Endothelial cell of umbilical vein (primary cell): ENCODE measurements at regions not wholly inside any gene's neighbourhood (a gene's known extent, or its start where the extent isn't known, plus 50 kb on each side); places are given as distances from the start of the nearest gene placed in this dataset.

Experiments
- EZH2 ChIP-seq: IDR thresholded peaks from 2 replicates; pipeline ENCODE4 v1.6.1; 2012; ENCODE audit warnings: borderline replicate concordance, low read depth, mild to moderate bottlenecking, moderate library complexity, low read length, inconsistent platforms; ENCODE audit not compliant: severe bottlenecking
- POLR2A ChIP-seq: IDR thresholded peaks from 2 replicates; pipeline ENCODE4 v1.6.1; 2012; ENCODE audit warnings: low read depth, mild to moderate bottlenecking, control low read depth, low read length
- POLR2AphosphoS5 ChIP-seq: IDR thresholded peaks from 2 replicates; pipeline ENCODE4 v1.6.1; 2012; ENCODE audit warnings: low read depth, mild to moderate bottlenecking, control low read depth, low read length, moderate library complexity; ENCODE audit not compliant: insufficient read depth
- TF ChIP-seq, protein P1 (sequence below), 2 donors: IDR thresholded peaks; 1 replicate in 1 of 2; 2 replicates in 1 of 2; pipeline ENCODE4 v1.5.1; 2011; ENCODE audit warnings: low read length in 2 of 2, mild to moderate bottlenecking in 2 of 2, moderate library complexity in 2 of 2, control low read depth in 1 of 2, inconsistent platforms in 1 of 2, low read depth in 1 of 2; ENCODE audit not compliant: insufficient read depth in 1 of 2; ENCODE audit errors: extremely low read depth in 1 of 2

DNA sequence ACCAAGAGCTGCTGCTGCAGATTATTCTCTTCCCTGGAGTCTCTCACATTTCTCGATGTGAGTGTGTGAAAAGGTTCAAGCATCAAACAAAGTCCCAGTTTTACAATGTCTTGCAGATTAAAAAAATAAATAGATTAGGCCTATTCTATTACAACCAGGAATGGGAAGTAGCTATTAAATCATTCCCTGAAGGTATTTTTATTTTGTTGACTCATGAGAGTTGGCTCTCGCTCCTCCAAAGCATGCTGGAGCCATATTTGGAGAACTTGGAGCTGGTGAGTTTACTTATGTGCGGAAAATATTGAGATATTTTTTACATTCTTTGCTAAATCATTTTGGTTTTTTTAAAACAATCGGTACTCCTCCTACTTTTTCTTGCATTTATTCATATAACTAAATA, 572.3 kb downstream of the ETNK1 start:
- TF ChIP-seq, protein P1, sequence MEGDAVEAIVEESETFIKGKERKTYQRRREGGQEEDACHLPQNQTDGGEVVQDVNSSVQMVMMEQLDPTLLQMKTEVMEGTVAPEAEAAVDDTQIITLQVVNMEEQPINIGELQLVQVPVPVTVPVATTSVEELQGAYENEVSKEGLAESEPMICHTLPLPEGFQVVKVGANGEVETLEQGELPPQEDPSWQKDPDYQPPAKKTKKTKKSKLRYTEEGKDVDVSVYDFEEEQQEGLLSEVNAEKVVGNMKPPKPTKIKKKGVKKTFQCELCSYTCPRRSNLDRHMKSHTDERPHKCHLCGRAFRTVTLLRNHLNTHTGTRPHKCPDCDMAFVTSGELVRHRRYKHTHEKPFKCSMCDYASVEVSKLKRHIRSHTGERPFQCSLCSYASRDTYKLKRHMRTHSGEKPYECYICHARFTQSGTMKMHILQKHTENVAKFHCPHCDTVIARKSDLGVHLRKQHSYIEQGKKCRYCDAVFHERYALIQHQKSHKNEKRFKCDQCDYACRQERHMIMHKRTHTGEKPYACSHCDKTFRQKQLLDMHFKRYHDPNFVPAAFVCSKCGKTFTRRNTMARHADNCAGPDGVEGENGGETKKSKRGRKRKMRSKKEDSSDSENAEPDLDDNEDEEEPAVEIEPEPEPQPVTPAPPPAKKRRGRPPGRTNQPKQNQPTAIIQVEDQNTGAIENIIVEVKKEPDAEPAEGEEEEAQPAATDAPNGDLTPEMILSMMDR (IDR thresholded peaks at IDR 0.05; ENCODE audit: extremely low read depth in 1 of 2, insufficient read depth in 1 of 2, low read depth in 1 of 2, low read length in 2 of 2) = no peak
- TF ChIP-seq POLR2A = no peak
- no peak for TF ChIP-seq POLR2AphosphoS5
- TF ChIP-seq EZH2 = no peak
